ENCODE measurements at regions not wholly inside any gene's neighbourhood (a gene's known extent, or its start where the extent isn't known, plus 50 kb on each side); places are given as distances from the start of the nearest gene placed in this dataset.

DNA sequence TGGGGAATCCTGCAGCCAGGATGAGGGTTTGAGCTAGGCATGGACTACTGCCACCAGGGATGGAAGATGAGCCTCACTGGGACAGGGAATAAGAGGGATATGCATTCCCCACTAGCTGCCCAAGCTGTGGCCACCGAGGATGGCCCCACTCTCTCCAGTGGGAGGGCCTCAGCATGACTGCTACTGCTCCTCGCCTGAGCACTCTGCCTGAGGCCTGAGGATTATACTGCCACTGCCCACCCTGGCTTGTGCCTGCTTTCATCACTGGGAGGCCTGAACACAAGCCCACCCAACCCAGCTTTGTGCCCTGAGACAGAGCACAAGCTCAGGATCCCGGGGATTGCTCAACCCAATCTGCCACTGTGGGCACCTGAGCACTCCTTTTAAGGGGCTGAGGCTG, 425.6 kb downstream of the RASEF start:
- no peak overlapping the region for H3K4me2 ChIP-seq (ENCODE audit: low read length)
- no peak for TF ChIP-seq EZH2 (IDR thresholded peaks at IDR 0.05; ENCODE audit: borderline replicate concordance, insufficient read depth, low read length, poor library complexity, severe bottlenecking)
- no peak for TF ChIP-seq TAF1 (IDR thresholded peaks at IDR 0.05; ENCODE audit: low read depth)
- no peak for TF ChIP-seq MXI1 (conservative IDR thresholded peaks at IDR 0.05; ENCODE audit: poor library complexity, severe bottlenecking)
- TF ChIP-seq RAD21 (conservative IDR thresholded peaks at IDR 0.05) = no peak
- TF ChIP-seq, protein P1, sequence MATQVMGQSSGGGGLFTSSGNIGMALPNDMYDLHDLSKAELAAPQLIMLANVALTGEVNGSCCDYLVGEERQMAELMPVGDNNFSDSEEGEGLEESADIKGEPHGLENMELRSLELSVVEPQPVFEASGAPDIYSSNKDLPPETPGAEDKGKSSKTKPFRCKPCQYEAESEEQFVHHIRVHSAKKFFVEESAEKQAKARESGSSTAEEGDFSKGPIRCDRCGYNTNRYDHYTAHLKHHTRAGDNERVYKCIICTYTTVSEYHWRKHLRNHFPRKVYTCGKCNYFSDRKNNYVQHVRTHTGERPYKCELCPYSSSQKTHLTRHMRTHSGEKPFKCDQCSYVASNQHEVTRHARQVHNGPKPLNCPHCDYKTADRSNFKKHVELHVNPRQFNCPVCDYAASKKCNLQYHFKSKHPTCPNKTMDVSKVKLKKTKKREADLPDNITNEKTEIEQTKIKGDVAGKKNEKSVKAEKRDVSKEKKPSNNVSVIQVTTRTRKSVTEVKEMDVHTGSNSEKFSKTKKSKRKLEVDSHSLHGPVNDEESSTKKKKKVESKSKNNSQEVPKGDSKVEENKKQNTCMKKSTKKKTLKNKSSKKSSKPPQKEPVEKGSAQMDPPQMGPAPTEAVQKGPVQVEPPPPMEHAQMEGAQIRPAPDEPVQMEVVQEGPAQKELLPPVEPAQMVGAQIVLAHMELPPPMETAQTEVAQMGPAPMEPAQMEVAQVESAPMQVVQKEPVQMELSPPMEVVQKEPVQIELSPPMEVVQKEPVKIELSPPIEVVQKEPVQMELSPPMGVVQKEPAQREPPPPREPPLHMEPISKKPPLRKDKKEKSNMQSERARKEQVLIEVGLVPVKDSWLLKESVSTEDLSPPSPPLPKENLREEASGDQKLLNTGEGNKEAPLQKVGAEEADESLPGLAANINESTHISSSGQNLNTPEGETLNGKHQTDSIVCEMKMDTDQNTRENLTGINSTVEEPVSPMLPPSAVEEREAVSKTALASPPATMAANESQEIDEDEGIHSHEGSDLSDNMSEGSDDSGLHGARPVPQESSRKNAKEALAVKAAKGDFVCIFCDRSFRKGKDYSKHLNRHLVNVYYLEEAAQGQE (IDR thresholded peaks at IDR 0.05; ENCODE audit: borderline replicate concordance) = no peak
- TF ChIP-seq SMC3 (conservative IDR thresholded peaks at IDR 0.05; ENCODE audit: poor library complexity) = no peak
- no peak for TF ChIP-seq POLR2AphosphoS5 (IDR thresholded peaks at IDR 0.05)
- TF ChIP-seq, protein P2, sequence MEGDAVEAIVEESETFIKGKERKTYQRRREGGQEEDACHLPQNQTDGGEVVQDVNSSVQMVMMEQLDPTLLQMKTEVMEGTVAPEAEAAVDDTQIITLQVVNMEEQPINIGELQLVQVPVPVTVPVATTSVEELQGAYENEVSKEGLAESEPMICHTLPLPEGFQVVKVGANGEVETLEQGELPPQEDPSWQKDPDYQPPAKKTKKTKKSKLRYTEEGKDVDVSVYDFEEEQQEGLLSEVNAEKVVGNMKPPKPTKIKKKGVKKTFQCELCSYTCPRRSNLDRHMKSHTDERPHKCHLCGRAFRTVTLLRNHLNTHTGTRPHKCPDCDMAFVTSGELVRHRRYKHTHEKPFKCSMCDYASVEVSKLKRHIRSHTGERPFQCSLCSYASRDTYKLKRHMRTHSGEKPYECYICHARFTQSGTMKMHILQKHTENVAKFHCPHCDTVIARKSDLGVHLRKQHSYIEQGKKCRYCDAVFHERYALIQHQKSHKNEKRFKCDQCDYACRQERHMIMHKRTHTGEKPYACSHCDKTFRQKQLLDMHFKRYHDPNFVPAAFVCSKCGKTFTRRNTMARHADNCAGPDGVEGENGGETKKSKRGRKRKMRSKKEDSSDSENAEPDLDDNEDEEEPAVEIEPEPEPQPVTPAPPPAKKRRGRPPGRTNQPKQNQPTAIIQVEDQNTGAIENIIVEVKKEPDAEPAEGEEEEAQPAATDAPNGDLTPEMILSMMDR (IDR thresholded peaks at IDR 0.05; ENCODE audit: poor library complexity, severe bottlenecking) = no peak
- TF ChIP-seq EP300 (conservative IDR thresholded peaks at IDR 0.05; ENCODE audit: poor library complexity, severe bottlenecking) = no peak
- H3K9me3 ChIP-seq (ENCODE audit: low read length) = peaks cover 12% of the 10 kb centered on the region
- H3K4me3 ChIP-seq (ENCODE audit: low read length) = no peak overlapping the region
- no peak overlapping the region for H3K9ac ChIP-seq (ENCODE audit: low read length)
- no peaks in the 10 kb centered on the region for H3K36me3 ChIP-seq (ENCODE audit: insufficient read depth, low read length)
- no peaks in the 10 kb centered on the region for H4K20me1 ChIP-seq (ENCODE audit: insufficient read depth)
- H3K27ac ChIP-seq (ENCODE audit: low read length) = no peak overlapping the region
- no peaks in the 10 kb centered on the region for H3K27me3 ChIP-seq (ENCODE audit: insufficient read depth, low read depth, low read length)
- H3K9me2 ChIP-seq (ENCODE audit: insufficient read depth, low read length) = no peaks in the 10 kb centered on the region
- no peaks in the 10 kb centered on the region for H3K79me2 ChIP-seq (replicated peaks; ENCODE audit: insufficient read depth, low read length)
- H3F3A ChIP-seq (ENCODE audit: insufficient read depth, low read length, poor library complexity, severe bottlenecking) = no peaks in the 10 kb centered on the region
- no peak overlapping the region for H2AFZ ChIP-seq (ENCODE audit: low read depth, low read length)

DNA sequence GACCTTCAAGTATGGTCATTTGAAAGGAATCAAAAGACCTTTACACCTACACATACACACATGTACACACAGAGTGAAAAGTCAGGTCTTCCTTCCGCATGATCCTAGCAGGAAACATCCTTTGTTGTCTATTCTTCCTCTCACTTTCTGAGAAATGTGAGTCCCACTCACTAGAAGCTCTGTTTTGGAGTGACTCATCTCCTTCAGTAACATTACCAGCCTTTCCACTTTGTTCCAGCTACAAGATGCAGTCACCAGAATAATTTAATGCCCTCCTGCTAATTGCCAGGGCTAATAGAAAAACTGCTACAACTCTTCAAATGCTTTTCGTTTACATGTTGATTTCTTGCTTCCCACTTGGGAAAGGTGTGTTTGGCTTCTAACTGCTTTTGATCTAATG, 417.3 kb downstream of the RASEF start:
- Histone ChIP-seq H2AFZ (ENCODE audit: low read depth, low read length) (no peak overlapping the region), H3K9me2 (ENCODE audit: insufficient read depth, low read length) (no peaks in the 10 kb centered on the region)

DNA sequence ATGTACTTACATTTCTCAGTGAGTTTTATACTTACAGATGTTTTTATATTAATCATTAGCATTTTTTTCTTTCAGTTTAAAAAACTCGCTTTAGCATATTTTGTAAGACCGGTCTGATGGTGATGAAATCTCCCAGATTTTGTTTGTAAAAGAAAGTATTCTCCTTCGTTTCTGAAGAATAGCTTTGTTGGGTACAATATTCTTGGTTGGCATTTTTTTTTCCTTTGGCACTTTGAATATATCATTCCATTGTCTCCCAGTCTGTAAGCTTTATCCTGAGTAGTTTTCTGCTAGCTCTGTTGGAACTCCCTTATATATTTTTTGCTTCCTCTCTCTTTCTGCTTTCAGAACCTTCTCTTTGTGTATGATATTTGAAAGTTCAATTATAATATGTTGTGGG, 412.6 kb downstream of the RASEF start:
- H3K9me3 ChIP-seq (ENCODE audit: low read length) = no peaks in the 10 kb centered on the region
- H3F3A ChIP-seq (ENCODE audit: insufficient read depth, low read length, poor library complexity, severe bottlenecking) = no peaks in the 10 kb centered on the region
- no peak overlapping the region for H3K4me2 ChIP-seq (ENCODE audit: low read length)
- TF ChIP-seq RAD21 (conservative IDR thresholded peaks at IDR 0.05) (no peak), EP300 (conservative IDR thresholded peaks at IDR 0.05; ENCODE audit: poor library complexity, severe bottlenecking) (no peak), POLR2AphosphoS5 (IDR thresholded peaks at IDR 0.05) (no peak), EZH2 (IDR thresholded peaks at IDR 0.05; ENCODE audit: borderline replicate concordance, insufficient read depth, low read length, poor library complexity, severe bottlenecking) (no peak), SMC3 (conservative IDR thresholded peaks at IDR 0.05; ENCODE audit: poor library complexity) (no peak), TAF1 (IDR thresholded peaks at IDR 0.05; ENCODE audit: low read depth) (no peak), MXI1 (conservative IDR thresholded peaks at IDR 0.05; ENCODE audit: poor library complexity, severe bottlenecking) (no peak)
- TF ChIP-seq, protein P2 (IDR thresholded peaks at IDR 0.05; ENCODE audit: poor library complexity, severe bottlenecking) = no peak
- TF ChIP-seq, protein P1 (IDR thresholded peaks at IDR 0.05; ENCODE audit: borderline replicate concordance) = no peak
- H3K4me3 ChIP-seq (ENCODE audit: low read length) = no peak overlapping the region
- no peaks in the 10 kb centered on the region for H3K36me3 ChIP-seq (ENCODE audit: insufficient read depth, low read length)
- H3K9me2 ChIP-seq (ENCODE audit: insufficient read depth, low read length) = no peaks in the 10 kb centered on the region
- no peak overlapping the region for H3K9ac ChIP-seq (ENCODE audit: low read length)
- no peaks in the 10 kb centered on the region for H3K27me3 ChIP-seq (ENCODE audit: insufficient read depth, low read depth, low read length)
- no peak overlapping the region for H2AFZ ChIP-seq (ENCODE audit: low read depth, low read length)
- no peak overlapping the region for H3K27ac ChIP-seq (ENCODE audit: low read length)
- H4K20me1 ChIP-seq (ENCODE audit: insufficient read depth) = no peaks in the 10 kb centered on the region
- H3K79me2 ChIP-seq (replicated peaks; ENCODE audit: insufficient read depth, low read length) = no peaks in the 10 kb centered on the region

More for the DNA sequence above, 417.3 kb downstream of the RASEF start:
- no peaks in the 10 kb centered on the region for H3K9me3 ChIP-seq (ENCODE audit: low read length)
- H3K4me3 ChIP-seq (ENCODE audit: low read length) = no peak overlapping the region
- no peak overlapping the region for H3K9ac ChIP-seq (ENCODE audit: low read length)
- no peak for TF ChIP-seq SMC3 (conservative IDR thresholded peaks at IDR 0.05; ENCODE audit: poor library complexity)
- no peak overlapping the region for H3K4me2 ChIP-seq (ENCODE audit: low read length)
- no peaks in the 10 kb centered on the region for H3K27me3 ChIP-seq (ENCODE audit: insufficient read depth, low read depth, low read length)
- H3K27ac ChIP-seq (ENCODE audit: low read length) = no peak overlapping the region
- H3F3A ChIP-seq (ENCODE audit: insufficient read depth, low read length, poor library complexity, severe bottlenecking) = no peaks in the 10 kb centered on the region
- no peaks in the 10 kb centered on the region for H3K36me3 ChIP-seq (ENCODE audit: insufficient read depth, low read length)
- no peaks in the 10 kb centered on the region for H4K20me1 ChIP-seq (ENCODE audit: insufficient read depth)
- no peaks in the 10 kb centered on the region for H3K79me2 ChIP-seq (replicated peaks; ENCODE audit: insufficient read depth, low read length)
